ENCODE measurements at regions not wholly inside any gene's neighbourhood (a gene's known extent, or its start where the extent isn't known, plus 50 kb on each side); places are given as distances from the start of the nearest gene placed in this dataset.
"Not testable (repeated sequence)": the region's sequence is repeated elsewhere in the genome, so short reads cannot be mapped to it uniquely, and the experiment has no call there.

DNA sequence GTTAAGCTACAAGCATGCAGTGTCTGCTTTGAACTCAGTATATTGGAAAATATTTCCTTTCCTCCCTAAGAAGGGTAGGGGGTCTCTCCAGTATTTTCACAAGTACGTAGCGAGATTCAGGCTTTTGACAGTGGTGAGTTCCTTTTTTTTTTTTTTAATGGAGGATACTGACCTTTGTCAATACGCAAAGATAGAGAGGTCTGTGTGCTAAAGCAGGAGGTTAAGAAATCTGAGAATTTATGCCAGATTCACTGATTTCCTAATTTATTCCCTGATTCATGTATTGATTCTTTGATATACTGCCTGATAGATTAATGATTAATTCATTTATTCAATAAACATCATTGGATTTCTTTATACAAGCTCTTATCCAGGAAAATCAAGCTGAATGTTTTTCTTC, 106.7 kb upstream of the CADM1 start:
- H3K27ac ChIP-seq: no peak overlapping the region

DNA sequence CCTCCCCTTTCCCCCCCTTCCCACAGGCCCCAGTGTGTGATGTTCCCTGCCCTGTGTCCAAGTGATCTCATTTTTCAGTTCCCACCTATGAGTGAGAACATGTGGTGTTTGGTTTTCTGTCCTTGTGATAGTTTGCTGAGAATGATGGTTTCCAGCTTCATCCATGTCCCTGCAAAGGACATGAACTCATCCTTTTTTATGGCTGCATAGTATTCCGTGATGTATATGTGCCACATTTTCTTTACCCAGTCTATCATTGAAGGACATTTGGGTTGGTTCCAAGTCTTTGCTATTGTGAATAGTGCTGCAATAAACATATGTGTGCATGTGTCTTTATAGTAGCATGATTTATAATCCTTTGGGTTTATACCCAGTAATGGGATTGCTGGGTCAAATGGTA, 106.0 kb upstream of the CADM1 start:
- intact Hi-C loops (cut with DNase I); H3K36me3 ChIP-seq (replicated peaks in 1 of 2); H3K9me3 ChIP-seq (replicated peaks in 1 of 3); H3K27ac ChIP-seq; H3K4me3 ChIP-seq; H3K4me1 ChIP-seq (replicated peaks in 1 of 2); DNase-seq: not testable (repeated sequence)
- H3K27me3 ChIP-seq: peaks cover 14% of the 10 kb centered on the region
- WGBS, 4 donors: 77 to 100% (median 82%) methylated on average over 1 of the region's 1 CpG

More for the DNA sequence above, 106.7 kb upstream of the CADM1 start:
- no peak for DNase-seq
- no peaks in the 10 kb centered on the region for H3K36me3 ChIP-seq (replicated peaks in 1 of 2)
- H3K27me3 ChIP-seq: peaks cover 14% of the 10 kb centered on the region
- WGBS, 4 donors: 79 to 91% (median 88%) methylated on average over 3 of the region's 3 CpGs
- H3K9me3 ChIP-seq (replicated peaks in 1 of 3): no peaks in the 10 kb centered on the region
- intact Hi-C loops (cut with DNase I): no loop called here
- TF ChIP-seq, protein P1, sequence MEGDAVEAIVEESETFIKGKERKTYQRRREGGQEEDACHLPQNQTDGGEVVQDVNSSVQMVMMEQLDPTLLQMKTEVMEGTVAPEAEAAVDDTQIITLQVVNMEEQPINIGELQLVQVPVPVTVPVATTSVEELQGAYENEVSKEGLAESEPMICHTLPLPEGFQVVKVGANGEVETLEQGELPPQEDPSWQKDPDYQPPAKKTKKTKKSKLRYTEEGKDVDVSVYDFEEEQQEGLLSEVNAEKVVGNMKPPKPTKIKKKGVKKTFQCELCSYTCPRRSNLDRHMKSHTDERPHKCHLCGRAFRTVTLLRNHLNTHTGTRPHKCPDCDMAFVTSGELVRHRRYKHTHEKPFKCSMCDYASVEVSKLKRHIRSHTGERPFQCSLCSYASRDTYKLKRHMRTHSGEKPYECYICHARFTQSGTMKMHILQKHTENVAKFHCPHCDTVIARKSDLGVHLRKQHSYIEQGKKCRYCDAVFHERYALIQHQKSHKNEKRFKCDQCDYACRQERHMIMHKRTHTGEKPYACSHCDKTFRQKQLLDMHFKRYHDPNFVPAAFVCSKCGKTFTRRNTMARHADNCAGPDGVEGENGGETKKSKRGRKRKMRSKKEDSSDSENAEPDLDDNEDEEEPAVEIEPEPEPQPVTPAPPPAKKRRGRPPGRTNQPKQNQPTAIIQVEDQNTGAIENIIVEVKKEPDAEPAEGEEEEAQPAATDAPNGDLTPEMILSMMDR (IDR thresholded peaks at IDR 0.05): no peak
- no peak for TF ChIP-seq POLR2A (IDR thresholded peaks at IDR 0.05)
- H3K4me1 ChIP-seq (replicated peaks in 1 of 2): peaks cover 0 to 7% of the 10 kb centered on the region in 2 donors
- no peak overlapping the region for H3K4me3 ChIP-seq

DNA sequence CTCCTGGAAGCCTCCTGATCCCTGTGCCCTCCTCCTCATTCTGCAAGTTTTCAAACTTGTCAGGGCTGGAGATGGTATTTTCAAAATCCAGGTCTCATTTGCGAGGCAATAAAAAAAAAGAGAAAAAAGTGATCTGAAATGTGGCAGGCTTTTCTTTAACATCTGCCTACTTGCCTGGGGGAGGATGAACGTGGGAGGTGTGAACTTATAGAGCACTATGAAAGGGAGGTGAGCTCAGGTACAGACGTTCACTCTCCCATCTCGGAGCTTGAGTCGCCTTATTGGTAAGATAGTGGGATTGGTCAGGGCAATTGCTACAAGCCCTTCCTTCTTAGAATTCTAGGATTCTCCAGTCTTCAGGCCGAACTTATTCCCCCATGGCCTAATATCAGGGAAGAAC, 104.8 kb upstream of the CADM1 start:
- peaks cover 0 to 7% of the 10 kb centered on the region in 2 donors for H3K4me1 ChIP-seq (replicated peaks in 1 of 2)
- no peaks in the 10 kb centered on the region for H3K36me3 ChIP-seq (replicated peaks in 1 of 2)
- DNase-seq: no peak
- WGBS, 4 donors: 81 to 98% (median 90%) methylated on average over 6 of the region's 6 CpGs
- H3K4me3 ChIP-seq: no peak overlapping the region
- no peak overlapping the region for H3K27ac ChIP-seq
- TF ChIP-seq, protein P1 (IDR thresholded peaks at IDR 0.05): no peak
- TF ChIP-seq POLR2A (IDR thresholded peaks at IDR 0.05): no peak
- peaks cover 14% of the 10 kb centered on the region for H3K27me3 ChIP-seq
- H3K9me3 ChIP-seq (replicated peaks in 1 of 3): no peaks in the 10 kb centered on the region
- intact Hi-C loops (cut with DNase I): no loop called here

DNA sequence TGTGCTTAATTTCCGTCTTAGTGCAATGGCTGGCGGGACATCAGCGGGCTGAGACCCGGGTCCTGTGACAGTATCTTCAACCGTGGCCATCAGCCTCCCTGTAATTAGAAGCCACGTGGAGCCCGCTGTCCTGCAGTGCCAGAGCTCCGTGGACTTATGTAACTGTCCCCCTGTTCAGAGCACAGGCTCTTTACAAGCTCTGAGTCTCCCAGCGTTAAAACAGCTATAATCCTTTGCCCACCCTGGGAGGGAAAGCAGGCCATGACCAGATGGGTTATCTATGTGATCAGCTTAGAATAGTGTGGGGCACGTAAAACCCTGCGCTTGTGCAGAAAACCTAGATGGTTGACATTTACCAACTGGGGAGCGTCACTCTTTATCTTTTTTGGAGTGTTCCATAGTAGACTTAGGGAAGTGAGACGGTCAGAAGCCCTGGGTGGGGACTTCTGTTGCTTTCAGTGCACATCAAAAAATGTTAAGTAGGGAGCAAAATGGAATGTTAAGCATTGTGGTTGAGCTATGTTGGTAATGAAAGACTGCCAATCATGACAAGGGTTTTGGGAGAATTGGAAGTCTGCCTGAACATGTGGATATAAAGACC, 103.5 kb upstream of the CADM1 start:
- no peaks in the 10 kb centered on the region for H3K9me3 ChIP-seq (replicated peaks in 1 of 3)
- no peaks in the 10 kb centered on the region for H3K36me3 ChIP-seq (replicated peaks in 1 of 2)
- intact Hi-C loops (cut with DNase I): no loop called here
- H3K27ac ChIP-seq: no peak overlapping the region
- TF ChIP-seq, protein P1 (IDR thresholded peaks at IDR 0.05): no peak
- TF ChIP-seq POLR2A (IDR thresholded peaks at IDR 0.05): no peak
- no peak overlapping the region for H3K4me3 ChIP-seq
- WGBS, 4 donors: 62 to 74% (median 66%) methylated on average over 6 to 13 of the region's 13 CpGs
- H3K4me1 ChIP-seq (replicated peaks in 1 of 2): peaks cover 0 to 7% of the 10 kb centered on the region in 2 donors
- peak in 1 of 7 donors; percentile 63 for DNase-seq
- peaks cover 10% of the 10 kb centered on the region for H3K27me3 ChIP-seq
